NCI-H526 treated with DMSO at 0.1 percent for 48 hours (cell line): ENCODE measurements at regions not wholly inside any gene's neighbourhood (a gene's known extent, or its start where the extent isn't known, plus 50 kb on each side); places are given as distances from the start of the nearest gene placed in this dataset.

ENCODE experiments used
- DNase-seq: peaks from one replicate; lab custom pipeline; 2025; lab: John Stamatoyannopoulos, UW

DNA sequence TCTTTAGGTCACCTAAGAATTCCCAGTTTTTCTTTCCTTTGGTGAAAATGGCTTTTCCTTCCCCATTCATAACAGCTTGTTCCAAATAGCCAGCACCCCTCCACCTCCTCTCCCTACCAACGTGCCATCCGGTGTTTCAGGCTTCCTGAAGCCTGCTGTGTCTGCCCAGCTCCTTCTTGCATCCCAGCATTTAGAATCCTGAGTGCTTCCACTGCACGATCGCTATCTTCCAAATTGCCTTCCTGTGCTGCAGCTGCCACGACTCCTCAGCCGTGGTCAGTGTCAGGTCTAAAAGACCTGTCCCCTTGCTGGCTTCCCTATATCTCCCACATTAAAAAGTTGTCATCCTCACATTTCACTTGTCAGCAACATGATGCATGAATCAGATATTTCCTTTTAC lies 550.3 kb upstream of the JARID2 start:
- peak; percentile 43 for DNase-seq

DNA sequence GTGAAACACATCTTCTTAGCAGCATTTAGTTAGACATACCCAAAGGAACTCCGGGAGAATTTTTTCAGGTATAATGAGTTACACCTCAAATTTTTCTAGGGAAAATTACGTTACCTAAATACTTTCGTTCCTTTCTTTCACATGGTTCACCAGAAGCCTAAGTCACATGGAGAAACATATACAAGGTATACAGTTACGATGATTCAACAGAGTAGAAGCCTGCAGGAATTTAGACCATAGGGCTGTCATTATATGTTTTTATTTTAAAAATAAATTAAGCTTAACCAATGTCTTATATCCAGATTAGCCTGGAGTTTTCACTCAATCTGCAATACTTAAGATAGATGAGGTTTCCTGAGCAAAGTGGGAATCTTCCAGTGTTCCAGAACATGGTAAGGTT lies 549.5 kb upstream of the JARID2 start:
- no peak for DNase-seq

DNA sequence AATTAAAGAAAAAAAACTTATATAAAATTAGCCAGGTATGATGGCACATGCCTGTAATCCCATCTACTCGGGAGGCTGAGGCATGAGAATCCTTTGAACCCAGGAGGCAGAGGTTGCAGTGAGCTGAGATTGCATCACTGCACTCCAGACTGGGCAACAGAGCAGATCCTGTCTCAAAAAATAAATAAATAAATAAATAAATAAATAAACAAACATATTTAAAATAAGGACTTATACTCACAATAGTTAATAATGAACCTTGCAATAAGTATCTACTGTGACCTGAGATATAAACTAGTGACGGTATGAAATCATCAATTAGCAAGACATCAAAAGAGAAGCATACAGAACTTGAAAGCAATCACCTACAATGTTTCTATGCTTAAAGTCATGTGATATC lies 548.4 kb upstream of the JARID2 start:
- DNase-seq, result no peak

GRCh38 chr6:14699803-14700601 lies 545.9 kb upstream of the JARID2 start:
- no peak for DNase-seq

- DNase-seq, result no peak
Measured at GRCh38 chr6:14701946-14702345, 543.9 kb upstream of the JARID2 start.

DNA sequence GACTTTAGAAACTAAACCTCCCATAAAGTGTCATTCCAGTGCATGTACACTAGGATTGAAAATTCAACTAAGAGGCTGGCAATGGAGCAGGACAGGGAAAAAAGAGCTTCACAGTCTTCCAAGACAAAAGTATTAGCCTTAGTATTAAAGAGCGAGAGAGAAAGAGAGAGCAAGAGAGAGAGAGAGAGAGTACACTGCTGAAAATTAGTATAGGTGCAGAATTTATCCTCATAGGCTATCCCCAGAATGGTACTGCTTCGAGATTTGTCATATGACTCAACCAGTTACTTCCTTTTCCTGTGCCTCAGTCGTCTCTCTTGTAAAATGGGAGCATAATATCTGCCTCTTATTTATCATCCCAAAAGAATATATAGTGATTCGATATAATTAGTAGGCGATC lies 543.2 kb upstream of the JARID2 start:
- DNase-seq, result no peak

GRCh38 chr6:14703586-14703985 lies 542.3 kb upstream of the JARID2 start:
- DNase-seq, result no peak

GRCh38 chr6:14704383-14705271 lies 541.2 kb upstream of the JARID2 start:
- DNase-seq, result no peak

DNA sequence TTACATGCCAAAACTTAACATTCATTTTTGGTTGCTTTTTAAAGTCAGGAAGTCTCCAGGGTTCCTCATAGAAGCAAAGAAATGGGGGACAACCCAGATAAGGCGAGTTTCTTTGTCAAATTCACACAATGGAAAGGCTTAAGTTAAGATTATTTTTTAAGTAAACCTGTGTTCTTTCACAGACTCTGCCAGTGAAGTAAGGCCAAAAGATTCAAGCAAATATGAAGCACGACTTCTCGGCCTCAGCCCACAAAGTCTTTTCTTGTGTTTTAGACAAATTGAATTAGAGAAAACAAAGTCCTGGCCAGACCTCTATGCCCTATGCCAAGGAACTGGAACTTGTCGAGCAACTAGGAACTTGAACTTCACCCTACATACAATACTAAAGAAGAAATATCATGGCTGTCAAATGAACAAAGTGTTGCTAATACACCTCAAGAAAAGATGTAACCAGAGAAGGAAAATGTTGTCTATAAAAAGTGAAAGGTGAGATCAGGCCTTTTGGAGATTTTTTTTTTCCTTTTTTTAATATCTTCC lies 540.0 kb upstream of the JARID2 start:
- no peak for DNase-seq

DNA sequence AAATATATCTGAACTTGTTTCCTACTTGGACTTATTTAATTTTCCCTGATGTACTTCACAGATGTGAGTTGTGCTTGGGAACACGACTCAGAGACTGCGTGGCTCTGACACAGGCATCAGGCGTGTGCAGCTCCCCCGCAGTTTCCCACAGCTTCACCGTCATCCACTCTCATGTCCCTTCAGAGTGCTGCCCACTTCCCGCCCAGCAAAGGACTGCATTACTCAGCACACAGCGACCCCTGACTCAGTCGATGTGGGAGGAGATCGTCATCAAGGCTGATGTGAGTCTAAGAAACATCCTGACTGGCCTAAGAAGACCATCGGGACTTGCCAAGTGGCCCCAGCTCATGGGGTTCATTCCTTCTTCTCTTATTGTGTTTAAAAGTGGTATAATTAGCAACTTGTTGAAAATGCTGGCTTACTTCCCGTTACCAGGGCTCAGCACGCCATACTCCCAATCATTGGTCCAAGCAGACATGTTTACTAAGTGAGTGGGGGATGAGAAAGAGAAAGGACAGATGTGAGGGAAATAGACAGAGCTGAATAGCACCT lies 539.4 kb upstream of the JARID2 start:
- DNase-seq, result no peak

DNA sequence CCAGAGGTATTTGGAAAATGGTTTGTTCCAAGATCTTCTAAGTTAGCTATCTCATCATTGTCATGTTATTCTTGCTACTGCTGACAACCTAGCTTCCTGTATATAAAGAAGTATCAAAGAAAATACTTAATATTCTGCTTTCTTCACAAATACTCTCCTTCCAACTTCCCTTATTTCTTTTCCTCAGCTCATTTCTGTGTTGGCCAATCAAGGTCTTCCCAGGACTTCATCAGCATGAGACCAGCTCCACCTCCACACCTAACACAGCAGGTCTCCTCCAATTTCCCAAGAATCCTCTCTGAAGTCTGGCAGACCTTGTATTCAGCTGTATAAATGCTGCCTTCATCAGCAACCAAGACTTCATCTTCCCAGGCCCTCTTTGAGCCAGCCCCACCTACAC lies 538.6 kb upstream of the JARID2 start:
- no peak for DNase-seq

GRCh38 chr6:14707971-14708465 lies 537.9 kb upstream of the JARID2 start:
- DNase-seq, result no peak

DNA sequence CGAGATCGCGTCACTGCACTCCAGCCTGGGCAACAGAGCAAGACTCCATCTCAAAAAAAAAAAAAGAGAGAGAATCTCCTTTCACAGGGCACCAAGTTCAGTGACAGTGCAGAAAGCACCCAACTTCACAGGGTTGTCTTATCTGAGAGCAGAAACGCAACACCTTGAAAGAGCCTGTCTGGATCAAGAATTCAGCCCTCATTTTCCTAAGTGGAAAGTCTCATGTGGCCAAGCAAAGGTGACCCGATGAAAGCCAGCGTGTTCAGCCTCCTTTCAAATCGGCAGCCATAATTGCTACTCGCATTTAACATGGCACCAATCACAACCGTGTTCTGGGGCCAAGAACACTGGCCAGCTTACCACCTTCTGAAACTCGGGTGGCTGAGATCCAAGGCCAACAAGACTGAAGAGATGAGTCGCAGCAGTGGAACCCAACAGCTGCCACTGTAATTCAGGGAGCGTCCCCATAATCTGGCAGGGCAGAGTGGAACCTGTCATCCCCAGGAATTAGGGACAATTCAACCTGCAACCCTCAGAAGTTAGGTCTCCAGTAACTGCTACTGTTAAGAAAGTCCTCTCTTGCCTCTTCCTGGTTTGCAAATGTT lies 536.7 kb upstream of the JARID2 start:
- no peak for DNase-seq

DNA sequence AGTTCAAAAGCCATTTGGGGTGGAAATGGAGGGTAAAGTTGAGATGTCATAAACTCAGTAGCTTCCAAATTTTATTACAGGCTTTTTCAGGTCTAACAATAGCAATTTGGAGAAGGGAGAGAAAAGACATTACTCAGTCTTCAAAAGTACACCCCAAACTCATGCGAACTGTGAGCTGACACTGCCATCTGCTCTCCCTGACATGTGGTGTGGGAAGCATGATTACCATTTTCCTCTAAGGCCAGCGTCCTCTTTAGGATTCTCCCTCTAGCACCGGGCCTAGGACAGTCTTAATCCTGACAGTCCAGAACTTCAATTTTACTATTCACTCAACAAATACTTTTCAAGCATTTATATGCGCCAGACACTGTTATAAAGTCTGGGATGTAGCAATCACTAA lies 536.0 kb upstream of the JARID2 start:
- no peak for DNase-seq

DNA sequence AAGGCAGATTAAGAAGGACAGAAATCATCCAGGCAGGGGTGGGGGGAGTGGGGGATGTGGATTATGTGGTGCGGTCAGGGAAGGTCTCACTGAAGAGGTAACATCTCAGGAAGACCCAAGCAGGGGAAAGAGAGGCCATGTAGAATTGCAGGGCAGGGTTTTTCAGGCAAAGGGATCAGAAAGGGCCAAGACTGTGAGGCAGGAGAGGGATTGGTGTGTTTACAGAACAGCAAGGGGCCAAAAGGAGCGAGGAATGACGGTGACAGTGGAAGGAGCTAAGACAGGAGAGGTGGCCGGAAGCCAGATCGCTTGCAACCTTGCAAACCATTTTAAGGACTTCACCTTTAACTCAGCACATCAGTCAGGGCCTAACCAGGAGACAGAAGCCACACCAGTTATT lies 535.4 kb upstream of the JARID2 start:
- no peak for DNase-seq

DNA sequence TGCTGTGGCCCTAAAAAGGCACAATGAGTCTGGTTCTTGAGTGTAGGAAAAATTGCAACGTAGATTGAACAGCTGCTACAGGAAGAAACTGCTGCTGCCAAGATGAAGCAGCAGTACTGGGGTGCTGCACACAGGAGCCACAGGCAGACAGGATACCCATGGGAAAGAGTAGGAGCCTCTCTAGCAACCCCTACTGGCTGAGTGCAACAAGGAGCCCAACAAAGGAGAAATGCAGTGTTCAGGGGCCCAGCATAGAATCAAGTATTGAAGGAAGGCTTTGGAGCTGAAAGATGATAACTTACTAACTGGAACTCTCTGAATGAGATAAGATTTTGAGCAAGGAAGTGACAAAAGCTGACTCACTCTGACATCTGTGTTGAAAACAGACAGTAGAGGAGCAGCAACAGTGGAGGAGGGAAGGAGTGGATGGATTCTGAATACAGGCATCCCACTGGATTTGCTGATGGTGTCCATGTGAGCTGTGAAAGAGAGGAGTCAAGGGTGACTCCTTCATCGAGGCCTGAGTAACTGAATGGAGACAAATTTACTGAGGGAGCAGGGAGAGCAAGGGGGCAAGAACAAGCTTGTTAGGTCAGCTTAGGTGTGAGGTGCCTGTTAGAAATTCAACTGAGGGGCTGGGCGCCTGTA lies 534.7 kb upstream of the JARID2 start:
- DNase-seq, result peak; percentile 15

GRCh38 chr6:14711704-14712379 lies 534.0 kb upstream of the JARID2 start:
- no peak for DNase-seq

- no peak for DNase-seq
Measured at GRCh38 chr6:14713008-14713960, 532.6 kb upstream of the JARID2 start.

- DNase-seq, result no peak
Measured at GRCh38 chr6:14713966-14714631, 531.8 kb upstream of the JARID2 start.
